ENCODE measurements at regions not wholly inside any gene's neighbourhood (a gene's known extent, or its start where the extent isn't known, plus 50 kb on each side); places are given as distances from the start of the nearest gene placed in this dataset.
"Not testable (repeated sequence)": the region's sequence is repeated elsewhere in the genome, so short reads cannot be mapped to it uniquely, and the experiment has no call there.

- not testable (repeated sequence) for DNase-seq
These were observed 97.5 kb downstream of the ZNF664 start for GRCh38 chr12:124070394-124071074.

DNA sequence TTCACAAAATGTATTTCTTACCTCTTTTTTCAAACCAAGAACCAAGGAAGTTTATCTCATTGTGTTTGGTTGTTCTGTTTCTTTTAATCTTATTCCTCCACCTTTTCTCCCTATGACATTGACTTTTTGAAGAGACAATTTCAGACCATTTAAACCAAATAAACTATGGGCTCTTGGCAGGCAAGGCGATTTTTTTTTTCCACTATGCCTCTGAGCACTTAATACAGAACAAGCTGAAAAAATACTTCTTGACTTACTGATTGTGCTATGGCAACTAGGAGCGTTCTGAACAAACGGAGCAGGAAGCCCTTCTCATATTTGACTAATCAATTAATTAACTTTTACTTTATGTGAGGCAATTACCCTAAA is 98.0 kb downstream of the ZNF664 start:
- DNase-seq = no peak

GRCh38 chr12:124073356-124074035 is 100.5 kb downstream of the ZNF664 start:
- no peak for DNase-seq

DNA sequence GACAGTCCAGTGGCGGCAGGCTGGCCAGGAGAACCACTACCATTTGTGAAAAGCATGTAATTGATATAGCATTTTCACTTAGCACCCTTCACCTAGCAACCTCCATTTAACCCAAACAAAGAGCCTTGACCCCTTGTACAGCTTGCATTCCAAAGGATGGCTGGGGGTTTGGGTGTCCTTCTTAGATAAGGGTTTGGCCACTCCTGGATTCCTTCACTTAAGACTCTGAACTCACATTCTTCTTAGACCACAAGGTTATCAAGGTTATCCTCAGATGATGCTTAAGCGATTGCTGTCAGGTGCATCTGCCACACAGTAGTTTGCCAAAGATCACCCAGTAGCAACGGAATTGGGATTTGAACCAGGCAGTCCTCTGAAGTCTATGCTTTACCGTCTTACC is 102.8 kb downstream of the ZNF664 start:
- DNase-seq = no peak

GRCh38 chr12:124077701-124078100 is 104.7 kb downstream of the ZNF664 start:
- DNase-seq = no peak

DNA sequence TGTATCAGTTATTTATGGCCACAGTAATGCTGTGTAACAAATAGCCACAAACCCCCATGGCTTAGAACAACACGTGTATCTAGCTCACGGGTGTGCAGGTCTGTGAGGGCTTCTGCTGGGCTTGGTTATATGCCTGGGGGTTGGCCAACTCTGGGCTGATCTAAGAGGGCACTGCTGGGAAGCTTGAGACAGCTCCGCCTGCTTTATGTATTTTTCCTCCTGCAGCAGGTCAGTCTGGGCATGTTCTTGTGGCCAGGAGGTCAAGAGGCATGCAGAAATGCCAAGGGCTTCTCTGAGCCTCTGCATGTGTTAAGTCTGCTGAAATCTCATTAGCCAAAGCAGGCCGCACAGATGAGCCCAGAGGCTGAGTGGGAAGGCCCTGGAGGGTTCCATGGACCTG is 105.8 kb downstream of the ZNF664 start:
- no peak for DNase-seq

GRCh38 chr12:124080649-124081048 is 107.6 kb downstream of the ZNF664 start:
- DNase-seq = no peak

DNA sequence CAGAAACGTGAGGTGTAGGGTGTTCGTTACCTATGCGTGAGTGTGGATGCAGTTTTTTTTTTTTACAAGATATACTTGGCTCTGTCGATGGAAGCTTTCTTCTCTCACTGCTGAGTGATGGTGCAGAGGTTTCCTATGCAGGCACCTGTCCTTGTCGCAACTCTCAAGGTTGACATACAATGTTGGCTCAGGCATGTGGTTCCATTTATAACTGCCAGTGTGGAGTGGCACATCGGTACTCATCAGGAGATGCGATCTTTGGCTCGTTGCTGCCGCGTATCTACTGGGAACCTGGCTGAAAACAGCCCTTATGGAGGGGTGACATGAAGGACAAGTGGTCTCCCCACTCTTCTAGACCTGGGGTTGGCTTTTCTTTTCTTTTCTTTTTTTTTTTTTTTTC is 109.0 kb downstream of the ZNF664 start:
- DNase-seq = no peak

DNA sequence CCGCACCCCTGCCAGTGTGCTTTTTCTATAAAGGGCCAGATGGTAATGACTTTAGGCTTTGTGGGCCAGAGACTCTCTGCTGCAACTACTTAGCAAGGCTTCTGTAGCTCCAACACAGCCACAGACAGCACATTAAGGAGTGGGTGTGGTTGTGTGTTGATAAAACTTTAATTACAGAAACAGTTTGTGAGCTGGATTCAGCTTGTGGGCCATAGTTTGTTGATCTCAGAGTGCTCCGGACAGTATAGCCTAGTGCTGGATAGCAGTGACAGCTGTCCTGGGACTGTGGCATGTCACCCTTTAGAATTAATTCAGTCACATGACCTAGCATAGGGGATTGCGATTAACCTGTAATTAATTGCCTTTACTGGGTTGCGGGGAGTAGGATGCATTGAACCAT is 109.7 kb downstream of the ZNF664 start:
- DNase-seq = no peak

DNA sequence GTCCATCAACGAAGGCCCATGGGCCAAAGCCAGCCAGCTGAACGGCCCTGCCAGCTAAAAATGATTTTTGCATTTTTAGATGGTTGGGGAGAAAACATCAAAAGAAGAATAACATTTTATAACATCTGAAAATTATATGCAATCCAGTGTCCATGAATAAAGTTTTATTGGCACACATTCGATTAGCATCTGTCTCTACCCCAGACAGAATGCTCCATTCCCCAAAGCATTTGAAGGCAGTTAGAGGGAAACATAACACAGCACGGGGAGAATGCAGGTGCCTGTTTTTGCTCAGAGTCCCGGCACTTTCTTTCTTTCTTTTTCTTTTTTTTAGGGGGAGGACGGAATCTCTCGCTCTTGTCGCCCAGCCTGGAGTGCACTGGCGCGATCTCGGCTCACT is 110.7 kb downstream of the ZNF664 start:
- no peak for DNase-seq

- DNase-seq = no peak
These were observed 112.6 kb downstream of the ZNF664 start for GRCh38 chr12:124085419-124086296.

DNA sequence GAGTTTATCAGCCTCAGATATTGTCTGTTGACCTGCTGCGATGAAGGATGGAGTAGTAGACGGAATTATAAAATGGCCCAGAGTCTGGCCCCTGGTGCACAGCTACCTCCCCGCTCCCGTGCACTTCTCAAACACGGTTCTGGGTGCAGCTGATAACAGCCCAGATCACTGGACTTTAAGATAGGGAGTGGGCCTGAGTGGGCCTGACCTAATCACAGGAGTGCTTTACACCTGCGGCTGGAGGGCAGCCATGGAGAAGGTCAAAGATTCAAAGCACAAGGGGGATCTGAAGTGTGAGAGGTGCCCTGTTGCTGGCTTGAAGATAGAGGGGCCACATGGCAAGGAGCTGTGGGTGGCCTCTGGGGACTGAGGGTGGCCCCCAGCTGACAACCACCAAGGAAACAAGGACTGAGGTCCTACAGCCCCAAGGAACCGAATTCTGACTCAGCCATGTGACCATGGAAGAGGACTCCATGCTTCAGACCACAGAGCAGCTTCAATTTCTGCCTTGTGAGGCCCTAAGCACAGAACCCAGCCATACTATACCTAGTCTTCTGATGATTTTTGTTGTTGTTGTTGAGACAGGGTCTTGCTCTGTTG is 113.4 kb downstream of the ZNF664 start:
- DNase-seq = no peak

GRCh38 chr12:124087266-124088051 is 114.4 kb downstream of the ZNF664 start:
- no peak for DNase-seq

DNA sequence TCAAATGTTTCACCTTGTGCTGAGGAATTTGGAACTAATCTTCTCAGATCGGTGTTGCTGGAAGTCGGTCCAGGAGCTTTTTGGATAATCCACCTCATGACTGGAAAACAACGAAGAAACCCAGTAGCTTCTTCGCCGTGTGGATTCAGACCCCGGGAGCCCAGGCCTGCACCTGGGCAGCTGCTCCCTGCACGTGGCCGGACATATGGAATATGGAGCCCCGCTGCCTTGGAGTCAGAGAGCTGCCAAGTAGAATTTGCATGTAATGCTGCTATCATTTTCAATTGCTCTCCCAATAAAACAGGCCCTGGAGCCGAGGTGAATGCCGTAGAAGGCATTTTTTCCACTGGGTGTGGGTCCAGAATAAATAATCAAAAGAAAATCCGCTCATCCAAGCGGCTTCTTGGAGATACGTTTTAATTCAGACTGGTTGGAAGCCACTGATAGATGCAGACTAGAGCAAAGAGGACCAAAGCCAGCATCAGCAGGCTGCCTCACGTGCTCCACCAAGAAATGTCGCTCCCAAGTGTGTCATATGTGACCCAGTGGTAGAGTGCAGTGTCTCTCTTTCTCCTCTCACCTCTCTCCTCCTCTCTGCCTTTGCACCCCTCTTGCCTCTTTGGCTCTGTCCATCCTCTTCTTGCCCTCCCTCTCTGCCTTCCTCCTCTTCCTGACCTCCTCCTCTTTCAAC is 115.3 kb downstream of the ZNF664 start:
- DNase-seq = no peak

- DNase-seq = not testable (repeated sequence)
These were observed 116.3 kb downstream of the ZNF664 start for GRCh38 chr12:124089181-124089914.

DNA sequence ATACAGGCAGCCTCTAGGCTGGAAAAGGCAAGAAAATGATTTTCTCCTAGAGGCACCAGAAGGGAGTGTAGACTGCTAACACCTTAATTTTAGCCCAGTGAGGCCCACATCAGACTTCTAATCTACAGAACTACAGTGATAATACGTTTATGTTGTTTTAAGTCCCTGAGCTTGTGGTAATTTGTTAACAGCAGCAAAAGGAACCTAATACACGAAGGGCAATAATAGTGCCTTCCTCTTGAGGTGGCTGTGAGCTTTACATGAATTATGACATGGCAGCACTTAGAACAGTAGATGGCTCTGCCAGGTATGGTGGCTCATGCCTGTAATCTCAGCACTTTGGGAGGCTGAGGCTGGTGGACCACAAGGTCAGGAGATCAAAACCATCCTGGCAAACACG is 118.8 kb downstream of the ZNF664 start:
- DNase-seq = no peak

DNA sequence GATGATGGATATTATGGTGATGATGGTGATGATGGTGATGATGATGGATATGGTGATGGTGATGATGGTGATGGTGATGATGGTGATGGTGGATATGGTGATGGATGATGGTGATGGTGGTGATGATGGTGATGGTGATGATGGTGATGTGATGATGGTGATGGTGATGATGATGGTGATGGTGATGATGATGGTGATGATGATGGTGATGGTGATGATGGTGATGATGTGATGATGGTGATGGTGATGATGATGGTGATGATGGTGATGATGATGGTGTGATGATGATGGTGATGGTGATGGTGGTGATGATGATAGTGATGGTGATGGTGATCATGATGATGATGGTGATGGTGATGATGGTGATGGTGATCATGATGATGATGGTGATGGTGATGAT is 119.5 kb downstream of the ZNF664 start:
- not testable (repeated sequence) for DNase-seq

DNA sequence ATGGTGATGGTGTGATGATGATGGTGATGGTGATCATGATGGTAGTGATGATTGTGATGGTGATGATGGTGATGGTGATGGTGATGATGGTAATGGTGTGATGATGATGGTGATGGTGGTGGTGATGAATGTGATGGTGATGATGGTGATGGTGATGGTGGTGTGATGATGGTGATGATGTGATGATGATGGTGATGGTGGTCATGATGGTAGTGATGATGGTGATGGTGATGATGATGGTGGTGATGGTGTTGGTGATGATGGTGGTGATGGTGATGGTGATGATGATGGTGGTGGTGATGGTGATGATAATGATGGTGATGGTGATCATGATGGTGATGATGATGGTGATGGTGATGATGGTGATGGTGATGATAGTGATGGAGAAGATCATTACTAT is 120.3 kb downstream of the ZNF664 start:
- no peak for DNase-seq

DNA sequence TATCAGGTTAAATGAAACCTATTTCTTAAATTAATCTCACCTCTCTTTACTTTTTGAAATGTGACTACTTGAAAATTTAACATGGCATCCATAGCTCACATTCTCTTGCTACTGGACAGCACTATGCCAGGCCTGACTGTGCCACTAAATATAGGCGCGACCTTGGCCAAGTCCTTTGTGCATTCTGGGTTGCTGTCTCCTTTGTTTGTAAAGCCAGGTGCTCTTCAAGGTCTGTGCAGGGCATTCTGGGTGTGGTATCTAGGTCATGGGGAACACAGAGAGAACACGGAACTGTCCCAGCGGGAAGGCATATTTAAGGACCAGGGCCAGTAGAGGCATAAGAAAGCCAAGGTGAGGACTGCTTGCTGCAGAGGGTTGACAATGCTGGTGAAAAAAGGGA is 121.2 kb downstream of the ZNF664 start:
- DNase-seq = no peak

GRCh38 chr12:124094733-124095132 is 121.7 kb downstream of the ZNF664 start:
- no peak for DNase-seq
